NCI-H2029 (cell line): ENCODE measurements at regions not wholly inside any gene's neighbourhood (a gene's known extent, or its start where the extent isn't known, plus 50 kb on each side); places are given as distances from the start of the nearest gene placed in this dataset.
"Not testable (repeated sequence)": the region's sequence is repeated elsewhere in the genome, so short reads cannot be mapped to it uniquely, and the experiment has no call there.

Experiments
- DNase-seq: peaks from one replicate; lab custom pipeline; 2025; lab: John Stamatoyannopoulos, UW

GRCh38 chr7:115647712-115648111, 382.9 kb downstream of the TFEC start:
- no peak for DNase-seq

GRCh38 chr7:115642194-115642593, 388.4 kb downstream of the TFEC start:
- no peak for DNase-seq

GRCh38 chr7:115638853-115639252, 391.7 kb downstream of the TFEC start:
- no peak for DNase-seq

GRCh38 chr7:115637128-115637527, 393.4 kb downstream of the TFEC start:
- DNase-seq: no peak

GRCh38 chr7:115635876-115636275, 394.7 kb downstream of the TFEC start:
- DNase-seq: no peak

- no peak for DNase-seq
These were observed 395.2 kb downstream of the TFEC start for GRCh38 chr7:115635376-115635775.

- peak; percentile 12 for DNase-seq
These were observed 395.9 kb downstream of the TFEC start for GRCh38 chr7:115634633-115635032.

- DNase-seq: no peak
These were observed 397.9 kb downstream of the TFEC start for GRCh38 chr7:115632636-115633035.

- DNase-seq: no peak
These were observed 398.8 kb downstream of the TFEC start for GRCh38 chr7:115631782-115632181.

- no peak for DNase-seq
These were observed 400.5 kb downstream of the TFEC start for GRCh38 chr7:115630049-115630448.

GRCh38 chr7:115618676-115619075, 411.9 kb downstream of the TFEC start:
- no peak for DNase-seq

- DNase-seq: no peak
These were observed 416.7 kb downstream of the TFEC start for GRCh38 chr7:115613836-115614235.

- DNase-seq: no peak
These were observed 427.1 kb downstream of the TFEC start for GRCh38 chr7:115603416-115603815.

GRCh38 chr7:115600207-115600606, 430.4 kb downstream of the TFEC start:
- DNase-seq: no peak

- DNase-seq: not testable (repeated sequence)
These were observed 431.4 kb downstream of the TFEC start for GRCh38 chr7:115599184-115599583.

- not testable (repeated sequence) for DNase-seq
These were observed 433.3 kb downstream of the TFEC start for GRCh38 chr7:115597220-115597619.

GRCh38 chr7:115593111-115593510, 437.5 kb downstream of the TFEC start:
- no peak for DNase-seq

- DNase-seq: no peak
These were observed 445.4 kb downstream of the TFEC start for GRCh38 chr7:115585015-115585718.

- DNase-seq: no peak
These were observed 447.6 kb downstream of the TFEC start for GRCh38 chr7:115582956-115583355.

- no peak for DNase-seq
These were observed 452.0 kb downstream of the TFEC start for GRCh38 chr7:115578576-115578975.

- no peak for DNase-seq
These were observed 455.8 kb downstream of the TFEC start for GRCh38 chr7:115574681-115575291.

GRCh38 chr7:115572111-115572510, 458.5 kb downstream of the TFEC start:
- DNase-seq: no peak

GRCh38 chr7:115561335-115562110, 469.0 kb downstream of the TFEC start:
- DNase-seq: no peak
